Testis (tissue), 2 donors: ENCODE measurements at regions not wholly inside any gene's neighbourhood (a gene's known extent, or its start where the extent isn't known, plus 50 kb on each side); places are given as distances from the start of the nearest gene placed in this dataset.

ENCODE experiments used
- DNase-seq: peaks from one replicate; pipeline ENCODE4 v3.0.0-alpha.2; 2019
- H3K27ac ChIP-seq, 2 donors: fragments of 200-600 bp; sonication (generic); one replicate each; pipeline ENCODE4 v1.5.1; 2019
- H3K27me3 ChIP-seq: fragments of 200-600 bp; sonication (generic); one replicate; pipeline ENCODE4 v1.5.1; 2019
- H3K36me3 ChIP-seq: fragments of 200-600 bp; sonication (generic); one replicate; pipeline ENCODE4 v1.5.1; 2017; ENCODE audit warnings: low read depth; ENCODE audit errors: missing control alignments
- H3K4me1 ChIP-seq: fragments of 200-600 bp; sonication (generic); one replicate; pipeline ENCODE4 v1.5.1; 2019
- H3K4me3 ChIP-seq, 2 donors: fragments of 200-600 bp; sonication (generic); one replicate each; pipeline ENCODE4 v1.5.1; 2017 to 2019
- H3K9me3 ChIP-seq: fragments of 200-600 bp; sonication (generic); one replicate; pipeline ENCODE4 v1.5.1; 2017
- CTCF ChIP-seq, 3 experiments: fragments of 450-650 bp in 2 of 3; fragments of 200-600 bp in 1 of 3; sonication (generic) in 1 of 3; IDR thresholded peaks; one replicate each; pipeline ENCODE4 v1.5.1; 2016 to 2019; ENCODE audit warnings: antibody characterized with exemption in 3 of 3, mild to moderate bottlenecking in 2 of 3, moderate library complexity in 1 of 3
- POLR2A ChIP-seq: fragments of 450-650 bp; IDR thresholded peaks from one replicate; pipeline ENCODE4 v1.6.1; 2017; ENCODE audit warnings: antibody characterized with exemption, mild to moderate bottlenecking, moderate library complexity
- WGBS, 2 donors: methylation state at CpG; one replicate each; pipeline ENCODE4 v1.1.5; 2018; 5-methylcytosine and 5-hydroxymethylcytosine counted together
- intact Hi-C: fragments of 100-400 bp; cut with DNase I; formaldehyde crosslinking; loops from one replicate; pipeline ENCODE4 v1.15.1; 2023; ENCODE audit warnings: low total_unique reads

GRCh38 chr10:6813306-6813705, 233.2 kb upstream of the PRKCQ start:
- H3K36me3 ChIP-seq: no peaks in the 10 kb centered on the region
- no peak overlapping the region for H3K27ac ChIP-seq
- no peak for DNase-seq
- intact Hi-C loops: no loop called here
- TF ChIP-seq CTCF (IDR thresholded peaks at IDR 0.05): no peak
- TF ChIP-seq POLR2A: no peak
- H3K4me1 ChIP-seq: no peaks in the 10 kb centered on the region
- H3K4me3 ChIP-seq: no peak overlapping the region
- 57 to 80% methylated on average over 3 of the region's 3 CpGs for WGBS, 2 donors
- no peaks in the 10 kb centered on the region for H3K9me3 ChIP-seq
- H3K27me3 ChIP-seq: no peaks in the 10 kb centered on the region

DNA sequence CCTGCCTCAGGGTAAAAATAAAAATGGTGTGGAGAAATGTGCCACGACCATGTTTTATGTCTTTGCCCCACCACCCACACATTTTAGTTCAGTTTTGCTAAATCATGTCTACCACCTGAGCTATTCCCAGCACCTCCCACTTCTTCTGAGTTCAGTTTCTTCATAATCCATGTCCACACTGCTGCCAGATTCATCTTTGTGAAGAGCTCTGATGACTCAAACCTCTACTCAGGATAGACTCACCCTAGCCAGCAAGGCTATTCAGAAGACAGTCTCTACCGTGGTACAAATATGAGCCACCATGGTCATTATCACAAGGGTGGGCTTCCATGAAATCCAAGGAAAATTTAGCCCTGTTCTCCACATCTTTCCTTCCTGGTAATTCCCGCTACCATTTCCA, 231.1 kb upstream of the PRKCQ start:
- H3K27ac ChIP-seq: no peak overlapping the region
- H3K36me3 ChIP-seq: no peaks in the 10 kb centered on the region
- no peak for DNase-seq
- H3K4me1 ChIP-seq: no peaks in the 10 kb centered on the region
- H3K27me3 ChIP-seq: no peaks in the 10 kb centered on the region
- no peaks in the 10 kb centered on the region for H3K9me3 ChIP-seq
- 63 to 67% methylated on average over 3 of the region's 3 CpGs for WGBS, 2 donors
- intact Hi-C loops: no loop called here
- H3K4me3 ChIP-seq: no peak overlapping the region
- TF ChIP-seq POLR2A (no peak), CTCF (IDR thresholded peaks at IDR 0.05) (no peak)

GRCh38 chr10:6803427-6803783, 223.3 kb upstream of the PRKCQ start:
- 78 to 95% methylated on average over 1 of the region's 1 CpG for WGBS, 2 donors
- no peaks in the 10 kb centered on the region for H3K4me1 ChIP-seq
- H3K27ac ChIP-seq: no peak overlapping the region
- no peak for DNase-seq
- H3K36me3 ChIP-seq: no peaks in the 10 kb centered on the region
- no peaks in the 10 kb centered on the region for H3K27me3 ChIP-seq
- H3K4me3 ChIP-seq: no peak overlapping the region
- no peak for TF ChIP-seq CTCF (IDR thresholded peaks at IDR 0.05)
- no peak for TF ChIP-seq POLR2A
- H3K9me3 ChIP-seq: no peaks in the 10 kb centered on the region
- intact Hi-C loops: no loop called here

- TF ChIP-seq POLR2A (no peak), CTCF (IDR thresholded peaks at IDR 0.05) (no peak)
- H3K36me3 ChIP-seq: no peaks in the 10 kb centered on the region
- 69 to 91% methylated on average over 4 to 6 of the region's 6 CpGs for WGBS, 2 donors
- H3K27ac ChIP-seq: no peak overlapping the region
- intact Hi-C loops: no loop called here
- H3K4me3 ChIP-seq: no peak overlapping the region
- no peak for DNase-seq
- H3K27me3 ChIP-seq: no peaks in the 10 kb centered on the region
- H3K4me1 ChIP-seq: no peaks in the 10 kb centered on the region
- no peaks in the 10 kb centered on the region for H3K9me3 ChIP-seq
Observed at GRCh38 chr10:6802759-6803426, 222.8 kb upstream of the PRKCQ start.

- DNase-seq: no peak
- intact Hi-C loops: no loop called here
- peaks cover 3% of the 10 kb centered on the region for H3K4me1 ChIP-seq
- H3K4me3 ChIP-seq: no peak overlapping the region
- no peaks in the 10 kb centered on the region for H3K27me3 ChIP-seq
- no peak overlapping the region for H3K27ac ChIP-seq
- no peak for TF ChIP-seq CTCF (IDR thresholded peaks at IDR 0.05)
- TF ChIP-seq POLR2A: no peak
- H3K36me3 ChIP-seq: no peaks in the 10 kb centered on the region
- 73 to 81% methylated on average over 3 of the region's 3 CpGs for WGBS, 2 donors
- no peaks in the 10 kb centered on the region for H3K9me3 ChIP-seq
Observed at GRCh38 chr10:6796231-6796630, 216.2 kb upstream of the PRKCQ start.
